ENCODE measurements at regions not wholly inside any gene's neighbourhood (a gene's known extent, or its start where the extent isn't known, plus 50 kb on each side); places are given as distances from the start of the nearest gene placed in this dataset.

GRCh38 chr15:92291900-92292299 lies 101.8 kb upstream of the ST8SIA2 start:
- TF ChIP-seq CTCF (IDR thresholded peaks at IDR 0.05; ENCODE audit: extremely low read depth, low read depth, low read length), result no peak
- Histone ChIP-seq H3K4me1 (ENCODE audit: insufficient read depth, low read length) (no peaks in the 10 kb centered on the region), H3K4me3 (ENCODE audit: insufficient read depth, low read length) (no peak overlapping the region), H3K79me2 (ENCODE audit: insufficient read depth, low read length) (no peaks in the 10 kb centered on the region), H3K27me3 (ENCODE audit: insufficient read depth, low read length) (no peaks in the 10 kb centered on the region), H4K20me1 (ENCODE audit: insufficient read depth, low read length) (no peaks in the 10 kb centered on the region), H3K4me2 (ENCODE audit: insufficient read depth, low read length) (no peak overlapping the region), H3K36me3 (ENCODE audit: insufficient read depth, low read length) (no peaks in the 10 kb centered on the region), H2AFZ (ENCODE audit: low read length) (no peak overlapping the region), H3K9me3 (ENCODE audit: low read depth, low read length) (no peaks in the 10 kb centered on the region), H3K27ac (ENCODE audit: low read depth, low read length) (no peak overlapping the region)
- no peak for DNase-seq (ENCODE audit: insufficient read length, low spot score, missing footprints)

DNA sequence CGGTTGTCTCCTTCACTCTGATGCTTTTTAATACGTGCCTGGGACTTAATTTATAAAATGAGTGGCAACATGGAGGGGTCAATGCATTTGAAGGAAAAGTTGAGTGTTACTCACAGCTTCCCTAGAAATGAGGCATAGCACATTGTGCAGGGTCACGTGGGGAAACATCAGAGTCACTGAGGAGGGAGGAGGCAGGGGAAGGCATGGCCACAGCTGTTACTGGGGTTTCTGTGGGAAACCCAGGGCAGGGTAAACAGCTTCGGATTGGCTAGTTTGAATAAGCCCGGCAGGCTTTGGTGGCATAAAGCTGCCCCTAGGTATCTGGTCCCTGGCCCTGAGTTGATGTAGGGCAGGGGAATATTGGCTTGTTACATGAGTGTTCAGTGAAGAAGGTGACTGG lies 98.9 kb upstream of the ST8SIA2 start:
- no peaks in the 10 kb centered on the region for H3K4me1 ChIP-seq (ENCODE audit: insufficient read depth, low read length)
- no peak for TF ChIP-seq CTCF (IDR thresholded peaks at IDR 0.05; ENCODE audit: extremely low read depth, low read depth, low read length)
- no peaks in the 10 kb centered on the region for H3K36me3 ChIP-seq (ENCODE audit: insufficient read depth, low read length)
- H3K27ac ChIP-seq (ENCODE audit: low read depth, low read length), result no peak overlapping the region
- no peaks in the 10 kb centered on the region for H3K27me3 ChIP-seq (ENCODE audit: insufficient read depth, low read length)
- no peak for DNase-seq (ENCODE audit: insufficient read length, low spot score, missing footprints)
- H2AFZ ChIP-seq (ENCODE audit: low read length), result no peak overlapping the region
- no peak overlapping the region for H3K4me3 ChIP-seq (ENCODE audit: insufficient read depth, low read length)
- no peaks in the 10 kb centered on the region for H3K79me2 ChIP-seq (ENCODE audit: insufficient read depth, low read length)
- H3K9me3 ChIP-seq (ENCODE audit: low read depth, low read length), result no peaks in the 10 kb centered on the region
- no peaks in the 10 kb centered on the region for H4K20me1 ChIP-seq (ENCODE audit: insufficient read depth, low read length)
- H3K4me2 ChIP-seq (ENCODE audit: insufficient read depth, low read length), result no peak overlapping the region

- Histone ChIP-seq H3K4me3 (ENCODE audit: insufficient read depth, low read length) (no peak overlapping the region), H3K4me1 (ENCODE audit: insufficient read depth, low read length) (no peaks in the 10 kb centered on the region), H3K79me2 (ENCODE audit: insufficient read depth, low read length) (no peaks in the 10 kb centered on the region), H2AFZ (ENCODE audit: low read length) (no peak overlapping the region), H3K27ac (ENCODE audit: low read depth, low read length) (no peak overlapping the region), H3K9me3 (ENCODE audit: low read depth, low read length) (no peaks in the 10 kb centered on the region), H3K4me2 (ENCODE audit: insufficient read depth, low read length) (no peak overlapping the region), H3K36me3 (ENCODE audit: insufficient read depth, low read length) (no peaks in the 10 kb centered on the region), H3K27me3 (ENCODE audit: insufficient read depth, low read length) (no peaks in the 10 kb centered on the region), H4K20me1 (ENCODE audit: insufficient read depth, low read length) (no peaks in the 10 kb centered on the region)
- no peak for DNase-seq (ENCODE audit: insufficient read length, low spot score, missing footprints)
- no peak for TF ChIP-seq CTCF (IDR thresholded peaks at IDR 0.05; ENCODE audit: extremely low read depth, low read depth, low read length)
Measured at GRCh38 chr15:92304223-92304975, 89.3 kb upstream of the ST8SIA2 start.

DNA sequence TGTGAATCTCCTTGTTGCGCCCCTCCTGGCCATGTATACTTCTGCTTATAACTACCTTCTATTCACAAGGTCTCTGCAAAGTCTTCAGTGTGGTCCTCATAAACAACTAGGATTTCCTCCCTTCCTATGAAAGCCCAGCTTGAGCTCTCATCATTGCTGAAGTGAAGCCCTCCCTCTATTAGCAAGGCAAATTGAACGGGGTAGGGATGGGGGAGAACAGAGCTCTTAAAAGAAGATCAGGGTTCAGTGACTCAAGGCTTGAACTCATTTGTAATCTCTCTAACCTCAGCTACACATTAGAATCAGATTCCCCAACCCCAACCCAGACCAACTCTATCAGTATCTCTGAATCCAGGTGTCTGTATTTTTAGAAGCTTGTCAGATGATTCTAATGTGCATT lies 88.3 kb upstream of the ST8SIA2 start:
- DNase-seq (ENCODE audit: insufficient read length, low spot score, missing footprints), result no peak
- Histone ChIP-seq H3K4me1 (ENCODE audit: insufficient read depth, low read length) (no peaks in the 10 kb centered on the region), H2AFZ (ENCODE audit: low read length) (no peak overlapping the region), H3K36me3 (ENCODE audit: insufficient read depth, low read length) (no peaks in the 10 kb centered on the region), H3K27ac (ENCODE audit: low read depth, low read length) (no peak overlapping the region), H3K4me3 (ENCODE audit: insufficient read depth, low read length) (no peak overlapping the region), H4K20me1 (ENCODE audit: insufficient read depth, low read length) (no peaks in the 10 kb centered on the region), H3K4me2 (ENCODE audit: insufficient read depth, low read length) (no peak overlapping the region), H3K9me3 (ENCODE audit: low read depth, low read length) (no peaks in the 10 kb centered on the region), H3K27me3 (ENCODE audit: insufficient read depth, low read length) (no peaks in the 10 kb centered on the region), H3K79me2 (ENCODE audit: insufficient read depth, low read length) (no peaks in the 10 kb centered on the region)
- TF ChIP-seq CTCF (IDR thresholded peaks at IDR 0.05; ENCODE audit: extremely low read depth, low read depth, low read length), result no peak
